ENCODE measurements at regions not wholly inside any gene's neighbourhood (a gene's known extent, or its start where the extent isn't known, plus 50 kb on each side); places are given as distances from the start of the nearest gene placed in this dataset.

GRCh38 chr5:155838394-155838793 is 488.6 kb upstream of the SGCD start:
- DNase-seq: no peak

GRCh38 chr5:155839251-155840037 is 487.5 kb upstream of the SGCD start:
- peak in 2 of 3 donors; percentile 17 to 33 for DNase-seq

- DNase-seq: no peak
These were observed 482.4 kb upstream of the SGCD start for GRCh38 chr5:155844542-155844941.

GRCh38 chr5:155850370-155850769 is 476.6 kb upstream of the SGCD start:
- peak in 1 of 3 donors; percentile 30 for DNase-seq

- no peak for DNase-seq
These were observed 460.0 kb upstream of the SGCD start for GRCh38 chr5:155866971-155867370.

GRCh38 chr5:155867522-155868088 is 459.4 kb upstream of the SGCD start:
- no peak for DNase-seq

GRCh38 chr5:155870636-155871035 is 456.3 kb upstream of the SGCD start:
- no peak for DNase-seq

GRCh38 chr5:155871623-155872022 is 455.3 kb upstream of the SGCD start:
- DNase-seq: no peak

GRCh38 chr5:155872629-155873220 is 454.2 kb upstream of the SGCD start:
- DNase-seq: peak; percentile 9 to 45 (median 35)

- DNase-seq: peak in 2 of 3 donors; percentile 9 to 59
These were observed 447.9 kb upstream of the SGCD start for GRCh38 chr5:155878991-155879575.

- DNase-seq: no peak
These were observed 442.9 kb upstream of the SGCD start for GRCh38 chr5:155884041-155884440.

- DNase-seq: no peak
These were observed 441.8 kb upstream of the SGCD start for GRCh38 chr5:155885199-155885598.

GRCh38 chr5:155886311-155887031 is 440.5 kb upstream of the SGCD start:
- DNase-seq: no peak

GRCh38 chr5:155895484-155895883 is 431.5 kb upstream of the SGCD start:
- DNase-seq: no peak

- DNase-seq: peak in 1 of 3 donors; percentile 71
These were observed 429.2 kb upstream of the SGCD start for GRCh38 chr5:155897761-155898160.

GRCh38 chr5:155898284-155898683 is 428.7 kb upstream of the SGCD start:
- peak in 1 of 3 donors; percentile 44 for DNase-seq

- DNase-seq: peak in 1 of 3 donors; percentile 57
These were observed 423.2 kb upstream of the SGCD start for GRCh38 chr5:155903791-155904190.

GRCh38 chr5:155905364-155905763 is 421.6 kb upstream of the SGCD start:
- no peak for DNase-seq

- peak in 1 of 3 donors; percentile 25 for DNase-seq
These were observed 420.9 kb upstream of the SGCD start for GRCh38 chr5:155906046-155906445.

GRCh38 chr5:155908543-155908942 is 418.4 kb upstream of the SGCD start:
- no peak for DNase-seq

- no peak for DNase-seq
These were observed 414.7 kb upstream of the SGCD start for GRCh38 chr5:155912291-155912690.

GRCh38 chr5:155914766-155915165 is 412.2 kb upstream of the SGCD start:
- DNase-seq: no peak
